ENCODE measurements at regions not wholly inside any gene's neighbourhood (a gene's known extent, or its start where the extent isn't known, plus 50 kb on each side); places are given as distances from the start of the nearest gene placed in this dataset.
"Not testable (repeated sequence)": the region's sequence is repeated elsewhere in the genome, so short reads cannot be mapped to it uniquely, and the experiment has no call there.

GRCh38 chr9:65424437-65424984 is 139.5 kb upstream of the FOXD4L5 start:
- not testable (repeated sequence) for TF ChIP-seq GATA2 (CRISPR knock-in tag; IDR thresholded peaks at IDR 0.05); SIN3A (IDR thresholded peaks at IDR 0.05; ENCODE audit: borderline replicate concordance, low read depth, low read length); YY1 (IDR thresholded peaks at IDR 0.05; ENCODE audit: low read depth); CTCF (IDR thresholded peaks at IDR 0.05); NFIC (IDR thresholded peaks at IDR 0.05; ENCODE audit: borderline replicate concordance)

Measured in SK-N-SH (cell line).